NCI-H1694 treated with DMSO at 0.1 percent for 48 hours (cell line): ENCODE measurements at regions not wholly inside any gene's neighbourhood (a gene's known extent, or its start where the extent isn't known, plus 50 kb on each side); places are given as distances from the start of the nearest gene placed in this dataset.
"Not testable (repeated sequence)": the region's sequence is repeated elsewhere in the genome, so short reads cannot be mapped to it uniquely, and the experiment has no call there.

ENCODE experiments used
- DNase-seq: peaks from one replicate; lab custom pipeline; 2025; lab: John Stamatoyannopoulos, UW

DNA sequence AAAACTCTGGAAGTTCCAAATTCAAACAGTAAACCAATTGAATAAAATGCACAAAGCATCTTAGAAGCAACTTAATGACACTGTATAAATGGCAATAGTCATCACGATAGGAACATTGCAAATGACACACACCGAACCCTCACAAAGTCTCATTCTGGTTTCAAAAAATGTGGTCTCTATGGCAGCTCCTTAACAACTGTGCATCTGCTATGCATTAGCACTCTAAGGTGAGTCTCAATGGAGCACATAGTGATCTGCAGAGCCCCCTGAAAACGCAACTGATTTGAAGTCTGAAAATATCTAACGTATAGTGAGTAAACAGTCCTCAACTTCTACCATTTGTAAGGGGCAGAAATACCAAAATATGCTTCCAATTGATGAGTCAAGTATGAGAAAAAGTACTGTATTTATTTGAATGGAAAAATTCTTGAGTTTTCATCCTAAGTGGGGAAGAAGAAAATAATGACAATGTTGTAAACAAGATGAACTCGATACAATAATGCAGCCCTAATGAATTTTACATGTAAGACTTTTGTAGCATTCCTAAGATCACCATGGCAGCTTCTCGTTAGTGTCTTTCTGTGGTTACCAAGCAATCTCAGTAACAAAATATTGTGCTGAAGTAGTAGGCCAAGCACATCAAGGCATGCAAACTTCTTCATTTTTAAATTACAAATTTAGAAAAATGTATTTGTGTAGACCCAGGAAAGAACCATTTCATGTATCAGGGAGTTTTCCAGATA lies 517.5 kb upstream of the FAM174A start:
- DNase-seq = no peak

DNA sequence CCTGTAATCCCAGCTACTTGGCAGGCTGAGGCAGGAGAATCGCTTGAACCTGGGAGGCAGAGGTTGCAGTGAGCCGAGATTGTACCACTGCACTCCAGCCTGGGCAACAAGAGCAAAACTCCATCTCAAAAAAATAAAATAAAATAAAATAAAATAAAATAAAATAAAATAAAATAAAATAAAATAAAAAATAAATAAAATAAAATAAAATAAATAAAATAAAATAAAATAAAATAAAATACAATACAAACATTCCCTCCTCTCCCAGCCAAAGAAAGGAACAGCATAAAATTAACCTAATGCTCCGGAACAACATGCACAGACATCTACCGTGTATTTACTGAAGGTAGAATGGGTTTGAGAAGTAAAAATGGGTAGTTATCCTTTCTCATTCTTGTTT lies 521.9 kb upstream of the FAM174A start:
- DNase-seq = not testable (repeated sequence)

DNA sequence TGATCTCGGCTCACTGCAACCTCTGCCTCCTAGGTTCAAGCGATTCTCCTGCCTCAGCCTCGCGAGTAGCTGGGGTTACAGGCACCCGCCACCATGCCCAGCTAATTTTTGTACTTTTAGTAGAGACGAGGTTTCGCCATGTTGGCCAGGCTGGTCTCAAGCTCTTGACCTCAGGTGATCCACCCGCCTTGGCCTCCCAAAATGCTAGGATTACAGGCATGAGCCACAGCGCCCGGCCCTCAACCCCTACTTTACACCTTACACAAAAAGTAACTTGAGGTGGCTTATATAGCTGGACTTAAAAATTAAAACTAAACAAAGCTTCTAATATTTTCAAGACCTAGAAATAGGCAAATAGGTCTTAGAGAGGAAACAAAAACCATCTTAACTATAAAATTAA lies 524.0 kb upstream of the FAM174A start:
- not testable (repeated sequence) for DNase-seq

DNA sequence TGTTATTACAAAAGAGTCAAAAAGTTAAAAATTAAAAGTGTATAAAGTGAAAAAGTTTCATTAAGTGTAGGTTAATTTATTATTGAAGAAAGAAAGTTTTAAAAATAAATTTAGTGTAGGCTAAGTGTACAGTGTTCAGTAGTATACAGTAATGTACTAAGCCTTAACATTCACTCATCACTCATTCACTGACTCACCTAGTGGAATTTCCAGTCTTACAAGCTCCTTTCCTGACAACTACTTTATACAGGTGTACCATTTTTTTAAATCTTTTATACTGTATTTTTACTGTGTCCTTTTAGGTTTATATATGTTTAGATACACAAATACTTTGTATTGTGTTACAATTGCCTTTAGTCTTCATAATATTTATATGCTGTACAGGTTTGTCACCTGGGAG lies 530.2 kb upstream of the FAM174A start:
- DNase-seq = no peak

DNA sequence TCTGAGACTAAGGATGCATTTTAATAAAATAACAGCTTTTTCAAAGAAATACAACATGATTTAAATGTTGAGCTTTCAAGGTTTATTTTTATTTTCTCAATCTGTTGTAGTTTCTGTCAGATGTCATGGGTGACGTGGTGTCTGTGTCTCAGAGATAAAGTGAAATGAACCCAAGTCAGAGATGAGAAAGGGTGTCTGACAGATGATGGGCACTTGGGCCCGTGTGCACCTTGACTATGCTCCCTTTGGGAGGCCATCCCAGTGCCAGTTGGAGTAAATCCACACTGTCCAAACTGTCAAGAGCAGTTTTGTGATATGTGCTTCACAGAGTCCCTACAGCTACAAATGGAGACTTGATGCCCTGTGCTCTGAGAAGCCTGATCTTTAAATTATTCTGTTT lies 536.9 kb upstream of the FAM174A start:
- no peak for DNase-seq

DNA sequence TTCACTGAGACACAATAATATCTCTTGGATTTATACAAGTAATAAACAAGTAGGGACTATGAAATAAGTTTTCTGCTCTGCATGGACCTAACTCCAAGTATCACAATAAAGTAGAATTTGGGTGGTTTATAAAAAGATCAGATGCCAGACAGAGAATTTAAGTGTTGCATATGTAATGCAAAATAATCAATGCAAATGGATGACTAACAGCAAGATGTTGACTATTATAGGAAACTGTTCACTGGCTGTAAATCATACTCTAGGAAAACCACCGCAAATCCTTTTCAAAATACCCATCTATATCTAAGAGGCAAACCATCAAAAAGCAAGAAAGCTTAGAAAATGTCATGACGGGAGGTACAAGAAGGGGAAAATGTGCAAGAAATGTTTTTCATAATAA lies 539.8 kb upstream of the FAM174A start:
- no peak for DNase-seq

DNA sequence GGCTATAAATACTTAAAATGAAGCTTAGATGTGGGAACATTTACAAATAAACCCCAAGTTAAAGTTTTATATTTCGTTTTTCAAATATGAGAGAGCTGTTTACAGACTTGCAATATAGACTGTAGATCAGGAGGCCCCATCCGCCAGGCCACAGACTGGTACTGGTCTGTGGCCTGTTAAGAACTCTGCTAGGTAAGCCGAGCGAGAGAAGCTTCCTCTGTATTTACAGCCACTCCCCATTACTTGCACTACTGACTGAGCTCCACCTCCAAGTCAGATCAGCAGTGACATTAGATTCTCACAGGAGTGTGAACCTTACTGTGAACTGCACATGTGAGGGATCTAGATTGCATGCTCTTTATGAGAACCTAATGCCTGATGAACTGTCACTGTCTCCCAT lies 561.4 kb upstream of the FAM174A start:
- no peak for DNase-seq

DNA sequence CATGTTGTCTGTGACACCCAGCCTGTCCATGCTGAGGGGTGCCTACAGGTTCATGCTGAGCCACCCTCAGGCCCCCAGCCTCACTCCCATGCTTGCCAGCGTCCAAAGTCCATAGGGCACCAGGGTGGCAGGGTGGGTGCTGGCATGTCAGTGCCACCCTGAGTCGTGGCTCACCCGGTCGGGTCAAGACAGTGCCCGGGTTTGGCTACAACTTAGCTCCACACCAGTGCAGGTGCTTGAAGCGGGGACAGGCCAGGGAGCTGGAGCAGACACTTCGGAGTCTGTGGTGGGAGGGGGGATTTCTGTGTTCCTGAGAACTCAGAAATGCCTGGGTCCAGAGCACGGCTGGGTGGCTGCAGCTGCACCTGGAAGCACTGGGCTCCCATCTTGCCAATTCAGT lies 579.2 kb upstream of the FAM174A start:
- DNase-seq = no peak

DNA sequence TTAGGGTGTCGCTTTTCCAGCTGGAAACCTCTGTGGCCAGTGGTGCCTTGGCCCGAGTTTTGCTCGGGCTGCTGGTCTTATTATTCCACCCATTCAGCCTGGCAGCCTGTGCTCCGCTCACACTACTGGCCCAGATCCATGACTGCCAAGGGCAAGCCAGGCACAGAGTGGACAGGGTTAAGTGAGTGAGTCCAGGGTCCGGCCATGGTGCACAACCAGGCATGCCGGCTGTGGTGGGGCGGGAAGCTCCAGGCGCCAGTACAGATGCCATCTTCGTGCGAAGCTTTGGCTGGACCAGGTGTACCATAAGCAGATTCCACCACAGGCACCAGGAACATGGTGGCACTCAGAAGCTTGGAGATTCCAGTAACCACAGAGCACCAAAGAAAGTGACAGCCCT lies 580.2 kb upstream of the FAM174A start:
- DNase-seq = no peak

DNA sequence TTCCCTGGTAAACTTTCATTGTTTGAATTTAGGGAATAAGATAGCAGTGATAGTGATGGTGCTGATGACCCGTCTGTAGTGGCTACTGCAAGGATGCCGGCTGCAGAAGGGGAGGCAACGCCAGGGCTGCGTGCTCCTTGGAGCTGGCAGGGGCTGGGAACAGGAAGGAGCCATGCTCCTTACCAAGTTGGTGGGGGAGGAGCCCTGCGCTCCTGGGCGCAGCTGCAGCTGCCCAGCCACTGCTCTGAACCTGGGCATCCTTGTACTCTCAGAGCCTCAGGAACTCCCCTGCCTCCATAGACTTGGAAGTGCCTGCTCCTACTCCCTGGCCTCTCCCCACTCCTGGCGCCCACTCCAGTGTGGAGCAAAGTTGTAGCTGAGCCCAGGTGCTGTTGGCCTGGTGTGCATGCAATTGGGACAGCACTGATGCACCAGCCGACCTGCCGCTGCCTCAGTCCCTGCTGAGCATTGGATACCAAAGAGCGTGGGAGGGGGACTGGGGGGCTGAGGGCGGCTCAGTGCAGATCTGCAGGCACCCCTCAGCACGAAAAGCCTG lies 585.1 kb upstream of the FAM174A start:
- no peak for DNase-seq

DNA sequence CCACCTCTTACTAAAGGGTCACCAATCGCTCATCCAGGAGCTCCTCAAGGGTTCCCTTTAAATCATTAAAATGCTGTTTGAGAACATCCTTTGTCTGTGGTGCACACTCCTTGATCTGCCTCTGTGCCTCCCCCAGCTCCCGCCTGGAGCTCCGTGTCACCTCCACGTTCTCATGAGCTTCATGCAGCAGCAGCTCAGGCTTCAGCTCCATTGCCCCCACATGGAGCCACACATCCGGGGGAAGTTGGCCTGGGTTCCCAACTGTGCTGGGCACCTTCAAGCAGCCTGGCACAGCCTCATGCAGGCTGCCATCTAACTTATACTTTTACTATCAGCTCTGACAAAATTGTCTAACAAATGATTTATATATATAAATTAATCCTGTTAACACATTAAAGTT lies 585.8 kb upstream of the FAM174A start:
- DNase-seq = no peak

DNA sequence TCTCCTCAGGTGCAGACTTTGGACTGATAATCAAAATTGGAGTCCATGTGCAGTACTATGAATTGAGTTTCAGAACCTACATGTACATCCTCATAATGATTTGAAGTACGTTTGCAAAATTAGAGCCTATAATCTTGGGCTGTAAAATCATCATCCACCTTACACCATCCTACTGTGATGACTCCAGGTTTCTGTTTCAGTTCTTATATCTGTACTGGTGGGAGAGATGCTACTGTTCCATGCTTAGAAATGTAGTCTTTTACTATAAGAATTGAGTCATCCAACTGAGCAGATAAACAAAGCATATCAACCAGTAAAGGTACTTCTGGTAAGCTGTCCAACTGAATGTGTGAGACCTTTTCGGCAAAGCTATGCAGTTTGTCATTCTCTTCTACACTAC lies 586.3 kb upstream of the FAM174A start:
- no peak for DNase-seq

DNA sequence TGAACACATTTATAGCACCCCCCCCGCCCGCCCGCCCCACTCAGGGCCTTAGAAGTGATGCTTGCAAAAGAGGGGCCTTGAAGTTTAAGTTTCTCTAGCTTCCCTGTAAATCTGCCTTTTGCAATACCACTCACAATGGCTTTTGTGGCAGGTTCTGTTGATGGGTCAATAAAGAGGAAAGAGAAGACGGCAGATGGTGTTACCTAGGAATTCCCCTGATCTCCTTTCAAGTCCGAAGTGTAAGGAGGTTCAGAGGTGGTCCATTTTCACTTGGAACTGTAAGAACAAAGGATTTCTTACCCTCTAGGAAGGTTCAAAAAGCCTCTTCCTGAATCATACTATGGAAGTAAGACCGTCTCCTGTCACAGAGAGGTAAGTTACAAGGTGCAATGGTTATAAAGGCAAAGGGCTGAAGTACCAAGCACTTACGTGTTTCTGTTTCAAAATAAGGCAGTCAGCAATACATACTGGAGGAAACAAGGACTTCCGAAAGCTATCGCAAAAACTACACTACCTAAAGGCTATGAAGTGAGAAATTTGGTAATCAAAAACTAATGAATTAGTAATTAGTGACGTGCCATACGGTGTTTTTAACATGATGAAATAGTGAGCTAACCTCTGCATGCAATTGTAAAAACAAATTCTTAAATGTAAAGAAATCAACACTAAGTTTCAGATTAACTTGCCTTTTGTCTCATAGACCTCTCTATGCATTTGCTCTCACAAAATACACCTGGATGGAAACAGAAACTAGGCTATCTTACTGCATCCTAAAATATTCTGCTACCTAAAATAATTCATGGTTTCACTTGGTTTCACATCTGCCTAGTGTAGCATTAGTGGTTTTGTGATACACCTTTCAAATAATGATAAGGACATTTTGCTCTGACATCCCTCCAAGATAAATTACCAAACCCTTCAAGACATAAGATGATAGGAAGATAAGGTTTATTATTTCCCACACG lies 589.4 kb upstream of the FAM174A start:
- no peak for DNase-seq

DNA sequence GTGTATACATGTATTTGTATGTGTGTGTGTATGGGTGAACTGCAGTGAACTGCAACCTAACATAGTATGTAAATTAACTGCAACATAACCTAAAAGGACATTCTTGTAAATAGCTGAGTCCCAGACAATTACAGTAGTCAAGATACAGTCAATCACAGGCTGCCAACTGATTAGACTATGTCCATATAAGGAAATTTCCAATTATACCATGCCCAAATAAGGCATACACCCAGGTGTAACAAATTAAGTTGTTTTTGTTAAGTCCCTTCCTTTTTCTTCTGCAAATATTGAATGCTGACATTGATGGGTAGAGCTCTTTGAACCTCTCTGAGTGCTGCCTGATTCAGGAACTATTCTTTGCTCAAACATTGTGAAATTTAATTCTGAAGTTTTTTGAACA lies 594.6 kb upstream of the FAM174A start:
- DNase-seq = no peak

DNA sequence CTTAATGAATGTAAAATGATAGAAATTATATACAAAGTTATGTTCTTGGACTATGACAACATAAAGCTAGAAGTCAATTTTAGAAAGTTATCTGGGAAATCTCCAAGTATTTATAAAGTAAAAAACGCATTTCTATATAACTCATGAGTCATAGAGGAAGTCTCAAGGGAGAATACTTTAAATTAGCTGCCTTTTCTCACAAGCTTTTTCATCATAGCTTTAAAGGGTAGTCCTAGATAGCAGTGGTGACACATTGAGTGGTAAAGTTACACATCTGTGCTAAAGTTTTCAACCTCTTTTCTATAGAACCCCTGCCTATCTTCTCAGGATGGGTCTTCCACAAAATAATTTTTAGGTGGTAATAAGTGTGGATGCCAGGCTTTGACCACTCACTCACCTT lies 598.3 kb upstream of the FAM174A start:
- no peak for DNase-seq

DNA sequence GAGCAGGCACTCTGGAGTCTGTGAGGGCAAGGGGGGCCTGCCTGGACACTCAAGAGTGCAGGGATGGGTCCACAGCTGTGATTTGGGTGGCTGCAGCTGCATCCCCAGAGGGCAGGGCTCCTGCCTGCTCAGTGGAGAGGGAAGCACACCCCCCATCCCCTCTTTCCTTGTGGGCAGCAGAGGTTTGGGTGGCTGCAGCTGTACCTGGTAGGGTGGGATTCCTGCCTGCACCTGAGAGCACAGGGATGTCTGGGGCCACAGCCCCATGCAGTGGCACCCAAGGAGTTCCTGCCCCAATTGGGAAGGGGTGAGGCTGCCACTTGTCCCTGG lies 605.4 kb upstream of the FAM174A start:
- no peak for DNase-seq

DNA sequence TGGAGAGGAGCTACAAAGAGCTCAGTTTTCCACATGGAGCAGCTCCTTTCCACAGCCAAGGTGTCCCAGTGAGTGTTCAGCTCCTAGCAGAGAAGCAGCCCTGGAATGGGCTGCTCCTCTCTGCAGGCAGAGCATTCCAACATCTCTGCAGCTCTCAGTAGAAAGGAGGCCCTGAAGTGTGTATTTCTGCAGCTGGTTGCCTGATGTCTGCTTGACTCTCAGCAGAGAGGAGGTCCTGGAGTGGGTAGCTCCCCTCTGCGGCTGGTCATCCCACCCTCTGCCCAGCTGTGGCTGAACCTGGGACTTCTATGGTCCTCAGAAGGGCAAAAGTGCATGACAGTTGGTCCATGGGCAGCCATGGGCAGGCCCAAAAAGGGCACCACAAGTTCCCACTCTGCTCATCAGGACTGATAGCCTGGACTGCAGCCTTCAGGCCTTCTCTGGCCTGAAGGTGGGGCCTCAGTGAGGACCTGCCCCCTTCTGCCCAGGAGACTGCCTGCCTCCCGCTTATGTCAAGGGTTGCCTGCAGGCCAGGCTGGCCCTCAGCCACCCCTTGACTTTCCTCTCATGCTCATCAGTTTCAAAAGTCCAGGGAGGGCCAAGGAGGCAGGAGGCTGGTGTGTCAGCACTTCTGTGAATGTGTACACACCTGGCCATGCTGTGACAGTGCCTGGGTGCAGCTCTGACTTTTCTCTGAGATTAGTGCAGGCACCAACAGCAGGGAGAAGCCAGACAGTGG lies 605.9 kb upstream of the FAM174A start:
- no peak for DNase-seq

DNA sequence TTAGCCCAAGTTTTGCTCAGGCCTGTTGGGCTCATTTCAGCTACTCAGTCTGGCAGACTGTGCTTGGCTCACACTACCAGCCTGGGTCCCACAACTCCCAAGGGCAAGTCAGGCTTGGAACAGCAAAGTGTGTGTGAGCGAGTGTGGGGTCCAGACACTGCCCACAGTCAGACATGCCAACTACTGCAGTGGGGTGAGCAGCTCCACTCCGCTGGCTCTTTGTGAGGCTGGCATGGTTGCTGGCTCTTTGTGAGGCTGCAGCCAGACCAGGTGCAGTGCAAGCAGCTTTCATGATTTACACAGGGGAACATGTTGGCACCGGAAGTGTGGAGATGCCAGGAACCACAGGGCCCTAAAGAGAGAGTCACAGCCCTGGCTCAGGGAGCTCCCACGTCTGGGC lies 606.7 kb upstream of the FAM174A start:
- no peak for DNase-seq

DNA sequence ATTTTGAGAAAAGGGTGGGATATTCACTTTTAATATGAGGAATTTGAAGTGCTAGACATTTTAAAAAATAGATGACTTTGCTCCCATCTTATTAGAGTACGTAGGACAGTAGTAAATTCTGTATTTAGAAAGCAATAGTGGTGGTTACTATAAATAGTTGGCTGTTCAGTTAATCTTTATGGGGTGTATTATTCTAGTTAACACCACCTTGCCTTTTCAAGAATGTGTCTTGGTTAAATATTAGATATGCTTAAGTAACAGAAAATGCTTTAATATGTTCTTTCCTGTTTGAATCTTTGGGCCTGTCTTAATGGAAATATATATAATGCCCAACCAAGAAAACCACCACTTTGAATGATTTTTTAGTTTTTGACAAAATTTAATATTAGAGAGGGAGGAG lies 608.7 kb upstream of the FAM174A start:
- no peak for DNase-seq

DNA sequence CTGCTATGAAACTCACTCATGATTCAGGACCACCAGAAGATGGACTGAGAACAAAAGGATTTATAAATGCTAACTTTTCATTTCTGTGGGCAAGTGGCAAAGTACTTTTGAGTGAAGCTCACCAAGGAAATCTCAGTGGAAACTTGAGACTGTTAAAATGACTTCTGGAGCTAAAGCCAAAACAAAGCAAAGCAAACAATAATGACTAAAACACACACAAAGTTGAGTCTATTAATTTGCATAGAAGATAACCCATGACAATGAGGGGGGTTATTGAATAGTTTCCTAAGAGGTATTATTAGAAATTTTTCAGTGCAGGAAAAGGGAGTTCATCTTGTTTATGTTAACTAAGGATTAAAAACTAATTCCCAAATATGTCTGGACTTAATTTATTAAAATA lies 612.8 kb upstream of the FAM174A start:
- no peak for DNase-seq

DNA sequence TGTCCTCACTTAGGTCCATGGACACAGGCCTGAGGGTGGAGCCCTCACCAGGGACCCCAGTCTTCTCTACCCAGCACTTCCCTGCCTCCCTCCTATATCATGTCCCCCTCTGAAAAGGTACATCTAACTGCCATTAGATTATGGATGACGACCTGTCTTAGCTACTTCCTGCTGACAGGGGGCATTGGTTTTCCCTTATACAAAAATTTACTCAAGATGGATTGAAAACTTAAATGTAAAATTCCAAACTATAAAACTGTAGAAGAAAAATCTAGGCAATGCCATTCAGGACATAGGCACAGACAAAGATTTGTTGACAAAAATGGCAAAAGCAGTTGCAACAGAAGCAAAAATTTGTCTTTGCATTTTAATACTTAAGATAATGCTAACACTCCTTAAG lies 623.2 kb upstream of the FAM174A start:
- no peak for DNase-seq

DNA sequence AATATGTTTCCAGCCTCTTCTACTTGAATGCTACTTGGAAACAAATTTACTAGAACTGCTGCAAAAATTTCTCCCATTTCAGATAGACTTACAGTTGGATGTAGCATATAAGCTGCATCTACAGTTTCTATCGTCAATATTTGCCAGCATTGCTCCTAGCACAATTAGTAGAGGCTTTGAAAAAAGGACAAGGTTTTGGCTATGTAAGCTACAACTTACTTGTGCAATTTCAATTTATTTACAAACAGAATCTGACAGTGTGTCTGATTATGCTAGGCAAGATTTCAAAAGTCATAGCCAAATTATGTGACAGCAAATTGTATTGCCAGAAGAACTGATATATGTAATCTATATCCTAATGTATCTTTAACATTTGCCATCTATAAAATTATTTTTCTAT lies 628.4 kb upstream of the FAM174A start:
- no peak for DNase-seq

DNA sequence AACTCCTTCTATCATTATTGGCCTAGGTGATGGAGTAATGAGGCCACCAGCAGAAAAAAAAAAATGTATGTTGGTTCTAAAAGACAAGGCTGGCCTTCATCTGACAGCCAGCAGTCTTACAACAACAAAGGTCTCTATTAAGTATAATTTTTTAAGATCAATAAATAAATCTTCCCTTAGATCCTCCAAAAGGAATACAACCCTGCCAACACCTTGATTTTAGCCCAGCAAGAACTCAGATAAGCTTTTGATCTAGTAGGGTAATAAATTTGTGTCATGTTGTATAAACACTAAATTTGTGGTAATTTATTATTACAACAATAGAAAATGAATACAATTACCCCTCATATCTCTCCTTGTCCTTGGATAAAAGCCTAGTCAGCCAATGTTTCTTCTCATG lies 633.2 kb upstream of the FAM174A start:
- DNase-seq = no peak
